BLaER1 treated with 17β-estradiol and CSF1 and Interleukin-3, amounts not matched to agents 10 nM and 100 nM (cell line): ENCODE measurements at regions not wholly inside any gene's neighbourhood (a gene's known extent, or its start where the extent isn't known, plus 50 kb on each side); places are given as distances from the start of the nearest gene placed in this dataset.

Experiments
- H3K27ac ChIP-seq, 11 experiments: shearing (Covaris generic); formaldehyde crosslinking; 2 replicates each; pipeline ENCODE4 v1.8.1; 2022
- H3K27me3 ChIP-seq, 11 experiments: shearing (Covaris generic); formaldehyde crosslinking; 2 replicates each; pipeline ENCODE4 v1.8.1; 2022
- H3K36me3 ChIP-seq, 11 experiments: shearing (Covaris generic); formaldehyde crosslinking; 2 replicates each; pipeline ENCODE4 v1.8.1; 2022
- H3K4me1 ChIP-seq, 10 experiments: shearing (Covaris generic); formaldehyde crosslinking; 2 replicates each; pipeline ENCODE4 v1.8.1; 2022
- H3K4me2 ChIP-seq, 11 experiments: shearing (Covaris generic); formaldehyde crosslinking; 2 replicates each; pipeline ENCODE4 v1.8.1; 2022
- H3K4me3 ChIP-seq, 10 experiments: shearing (Covaris generic); formaldehyde crosslinking; 2 replicates each; pipeline ENCODE4 v1.8.1; 2022
- H3K9ac ChIP-seq, 11 experiments: shearing (Covaris generic); formaldehyde crosslinking; 2 replicates each; pipeline ENCODE4 v1.8.1; 2022
- H3K9me3 ChIP-seq, 11 experiments: shearing (Covaris generic); formaldehyde crosslinking; replicated peaks in 1 of 11; 2 replicates each; pipeline ENCODE4 v1.8.1; 2022
- H4K20me1 ChIP-seq, 11 experiments: shearing (Covaris generic); formaldehyde crosslinking; 2 replicates each; pipeline ENCODE4 v1.8.1; 2022
- Cebpa-rat ChIP-seq, 11 experiments: shearing (Covaris generic); IDR thresholded peaks; 2 replicates each; pipeline ENCODE4 v1.8.1; 2022

DNA sequence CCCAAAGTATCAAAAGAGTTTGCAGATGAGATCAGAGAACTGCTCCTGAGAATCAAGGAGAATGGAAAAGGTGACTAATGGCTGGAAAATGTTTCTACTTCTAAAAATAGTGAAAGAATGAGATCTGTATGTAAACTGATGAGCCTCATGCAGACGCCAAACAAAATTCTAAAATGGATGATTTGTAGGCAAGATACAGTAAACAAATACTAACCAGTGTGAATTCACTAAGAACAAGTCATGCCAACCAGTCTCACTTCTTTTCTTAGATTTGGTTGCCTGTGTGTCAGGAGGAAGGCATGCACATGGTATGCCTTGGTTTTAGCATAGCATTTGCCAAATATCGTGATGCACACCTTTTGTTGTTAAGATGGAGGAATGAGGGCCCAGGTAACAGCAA lies 94.9 kb upstream of the PIK3CG start:
- Histone ChIP-seq H3K27me3 (no peaks in the 10 kb centered on the region), H3K4me3 (no peak overlapping the region), H3K27ac (no peak overlapping the region), H3K4me1 (peaks cover 18 to 31% (median 23%) of the 10 kb centered on the region in 10 experiments), H3K9ac (no peak overlapping the region), H3K9me3 (peaks cover 0 to 10% (median 0%) of the 10 kb centered on the region in 11 experiments; a peak in 8 of 22 replicates), H3K4me2 (no peak overlapping the region), H4K20me1 (no peaks in the 10 kb centered on the region), H3K36me3 (no peaks in the 10 kb centered on the region)
- TF ChIP-seq Cebpa-rat (IDR thresholded peaks at IDR 0.05): no peak

- no peaks in the 10 kb centered on the region for H3K27me3 ChIP-seq
- H4K20me1 ChIP-seq: no peaks in the 10 kb centered on the region
- no peaks in the 10 kb centered on the region for H3K36me3 ChIP-seq
- no peak for TF ChIP-seq Cebpa-rat (IDR thresholded peaks at IDR 0.05)
- H3K9ac ChIP-seq: no peak overlapping the region
- H3K27ac ChIP-seq: no peak overlapping the region
- peaks cover 0 to 22% (median 10%) of the 10 kb centered on the region in 11 experiments; a peak in 16 of 22 replicates for H3K9me3 ChIP-seq
- H3K4me3 ChIP-seq: no peak overlapping the region
- no peak overlapping the region for H3K4me2 ChIP-seq
- H3K4me1 ChIP-seq: peaks cover 10 to 42% (median 12%) of the 10 kb centered on the region in 10 experiments
Observed at GRCh38 chr7:106772655-106773108, 92.4 kb upstream of the PIK3CG start.

DNA sequence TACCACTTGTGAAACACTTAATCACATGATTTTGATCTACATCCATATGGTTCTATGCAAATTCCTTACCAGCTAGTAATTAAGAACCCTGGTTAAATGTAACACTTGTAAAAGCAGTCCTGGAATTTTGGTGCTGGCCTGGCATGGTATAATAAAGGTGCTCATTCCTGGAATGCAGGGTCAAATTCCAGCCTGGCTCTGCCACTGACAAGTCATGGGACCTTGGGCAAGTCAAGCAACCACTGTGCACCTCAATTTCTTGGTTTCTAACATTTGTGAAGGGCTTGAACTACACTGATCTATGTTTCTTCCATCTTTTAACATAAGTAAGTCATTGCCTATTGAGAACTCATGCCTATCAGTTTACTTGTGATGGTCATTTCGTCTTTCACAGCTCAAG lies 91.9 kb upstream of the PIK3CG start:
- Histone ChIP-seq H3K27me3 (no peaks in the 10 kb centered on the region), H4K20me1 (no peaks in the 10 kb centered on the region), H3K9me3 (peaks cover 0 to 22% (median 10%) of the 10 kb centered on the region in 11 experiments; a peak in 16 of 22 replicates), H3K4me2 (no peak overlapping the region), H3K27ac (no peak overlapping the region), H3K9ac (no peak overlapping the region), H3K4me3 (no peak overlapping the region), H3K36me3 (no peaks in the 10 kb centered on the region), H3K4me1 (peaks cover 5 to 42% (median 9%) of the 10 kb centered on the region in 10 experiments; a peak in 18 of 20 replicates)
- no peak for TF ChIP-seq Cebpa-rat (IDR thresholded peaks at IDR 0.05)

- H3K9ac ChIP-seq: no peak overlapping the region
- H3K4me2 ChIP-seq: no peak overlapping the region
- H3K27ac ChIP-seq: no peak overlapping the region
- no peak overlapping the region for H3K4me3 ChIP-seq
- no peaks in the 10 kb centered on the region for H3K27me3 ChIP-seq
- peaks cover 0 to 22% (median 10%) of the 10 kb centered on the region in 11 experiments; a peak in 16 of 22 replicates for H3K9me3 ChIP-seq
- no peaks in the 10 kb centered on the region for H4K20me1 ChIP-seq
- TF ChIP-seq Cebpa-rat (IDR thresholded peaks at IDR 0.05): no peak
- peaks cover under 1 to 42% (median 4%) of the 10 kb centered on the region in 10 experiments; a peak in 17 of 20 replicates for H3K4me1 ChIP-seq
- H3K36me3 ChIP-seq: no peaks in the 10 kb centered on the region
Observed at GRCh38 chr7:106773721-106774120, 91.4 kb upstream of the PIK3CG start.

DNA sequence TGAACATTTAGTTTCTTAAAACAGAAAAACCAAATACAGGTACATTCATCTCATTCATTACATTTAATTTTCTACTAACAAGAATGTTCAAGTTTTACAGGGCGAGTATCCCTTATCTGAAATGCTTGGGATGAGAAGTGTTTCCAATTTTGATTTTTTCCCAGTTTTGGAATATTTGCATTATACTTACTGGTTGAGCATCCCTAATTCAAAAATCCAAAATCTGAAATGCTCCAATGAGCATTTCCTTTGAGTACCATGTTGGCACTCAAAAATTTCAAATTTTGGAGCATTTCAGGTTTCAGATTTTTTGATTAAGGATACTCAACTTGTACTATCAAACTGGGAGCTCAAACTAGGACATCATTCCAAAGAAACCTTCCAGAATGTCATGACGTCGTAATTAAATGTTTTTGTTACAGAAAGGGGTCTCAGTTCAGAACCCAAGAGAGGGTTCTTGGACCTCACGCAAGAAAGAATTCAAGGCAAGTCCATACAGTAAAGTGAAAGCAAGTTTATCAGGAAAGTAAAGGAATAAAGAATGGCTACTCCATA lies 90.8 kb upstream of the PIK3CG start:
- no peak overlapping the region for H3K9ac ChIP-seq
- no peaks in the 10 kb centered on the region for H4K20me1 ChIP-seq
- TF ChIP-seq Cebpa-rat (IDR thresholded peaks at IDR 0.05): no peak
- peaks cover 0 to 22% (median 10%) of the 10 kb centered on the region in 11 experiments; a peak in 16 of 22 replicates for H3K9me3 ChIP-seq
- peaks cover 0 to 43% (median 3%) of the 10 kb centered on the region in 10 experiments; a peak in 11 of 20 replicates for H3K4me1 ChIP-seq
- H3K27ac ChIP-seq: no peak overlapping the region
- no peaks in the 10 kb centered on the region for H3K27me3 ChIP-seq
- H3K4me2 ChIP-seq: 0 out of 22 replicates have a peak overlapping the region, but pooled peaks of 2 of the 11 experiments have one; percentile 1 to 61
- H3K4me3 ChIP-seq: no peak overlapping the region
- H3K36me3 ChIP-seq: no peaks in the 10 kb centered on the region

GRCh38 chr7:106774768-106775551 lies 90.1 kb upstream of the PIK3CG start:
- peak overlapping the region in 2 of 11 experiments; percentile 43 to 52; a peak in 3 of 22 replicates for H3K27ac ChIP-seq

DNA sequence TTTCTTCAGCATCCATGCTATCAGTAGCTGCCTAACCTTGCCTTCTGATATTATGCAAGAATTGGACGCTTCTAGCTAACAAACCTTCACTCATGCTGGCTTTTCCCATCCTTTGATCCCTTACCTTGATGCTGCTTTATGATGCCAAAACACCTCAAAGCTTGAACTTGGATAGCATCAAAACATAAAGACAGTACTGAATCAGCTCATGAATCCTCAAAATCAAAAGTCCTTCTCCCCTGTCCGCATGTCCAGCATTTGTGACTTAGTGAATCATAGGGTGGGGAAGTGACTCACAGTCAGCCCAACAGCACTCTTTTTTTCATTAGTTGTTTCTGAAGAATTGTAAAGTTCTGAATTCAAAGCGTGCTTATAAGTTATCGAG lies 89.5 kb upstream of the PIK3CG start:
- Histone ChIP-seq H3K4me1 (peaks cover 0 to 52% (median 3%) of the 10 kb centered on the region in 10 experiments; a peak in 11 of 20 replicates), H3K27ac (peak overlapping the region in 2 of 11 experiments; percentile 43 to 52; a peak in 4 of 22 replicates), H3K36me3 (no peaks in the 10 kb centered on the region), H3K4me3 (no peak overlapping the region), H3K27me3 (no peaks in the 10 kb centered on the region), H4K20me1 (no peaks in the 10 kb centered on the region), H3K4me2 (peak overlapping the region in 3 of 11 experiments; percentile 52 to 61 (median 60); a peak in 6 of 22 replicates), H3K9ac (peak overlapping the region in 1 of 11 experiments; percentile 9; a peak in 1 of 22 replicates), H3K9me3 (peaks cover 0 to 22% (median 10%) of the 10 kb centered on the region in 11 experiments; a peak in 16 of 22 replicates)
- no peak for TF ChIP-seq Cebpa-rat (IDR thresholded peaks at IDR 0.05)

More at GRCh38 chr7:106774768-106775551, 90.1 kb upstream of the PIK3CG start:
- no peak overlapping the region for H3K4me3 ChIP-seq
- H3K9me3 ChIP-seq: peaks cover 0 to 22% (median 10%) of the 10 kb centered on the region in 11 experiments; a peak in 16 of 22 replicates
- no peak for TF ChIP-seq Cebpa-rat (IDR thresholded peaks at IDR 0.05)
- no peaks in the 10 kb centered on the region for H4K20me1 ChIP-seq
- no peaks in the 10 kb centered on the region for H3K27me3 ChIP-seq
- H3K9ac ChIP-seq: 0 out of 22 replicates have a peak overlapping the region, but pooled peaks of 1 of the 11 experiments have one; percentile 9
- no peaks in the 10 kb centered on the region for H3K36me3 ChIP-seq
- peak overlapping the region in 3 of 11 experiments; percentile 52 to 61 (median 60); a peak in 6 of 22 replicates for H3K4me2 ChIP-seq
- H3K4me1 ChIP-seq: peaks cover 0 to 50% (median 3%) of the 10 kb centered on the region in 10 experiments; a peak in 11 of 20 replicates

DNA sequence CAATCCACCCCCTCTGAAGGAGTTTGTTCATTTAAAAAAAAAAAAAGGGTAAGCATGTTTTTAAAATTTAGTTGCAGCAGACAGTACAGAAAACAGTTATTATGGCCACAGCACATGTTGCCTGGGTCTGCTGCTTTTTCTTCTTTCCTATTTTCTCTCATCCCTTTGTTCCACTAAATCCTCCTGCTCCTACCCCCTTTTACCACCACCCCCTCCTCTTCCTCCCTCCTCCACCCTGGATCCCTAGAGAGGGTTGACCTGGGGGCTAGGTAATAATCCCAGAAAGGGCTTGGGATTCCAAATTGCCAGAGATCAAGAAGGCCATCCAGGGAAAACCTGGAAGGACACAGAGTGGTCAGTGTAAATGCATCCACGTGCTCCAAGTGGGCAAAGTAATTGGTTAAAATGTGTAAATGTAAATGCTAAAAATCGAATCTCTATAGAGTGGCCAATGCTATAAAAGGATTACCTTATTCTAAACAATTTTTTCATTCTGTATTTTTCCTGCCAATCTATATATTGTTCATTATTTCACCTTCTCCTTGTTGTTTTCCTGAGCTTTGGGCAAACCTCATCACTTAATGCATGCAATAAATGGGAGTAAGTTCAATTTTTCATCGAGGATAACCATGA lies 89.0 kb upstream of the PIK3CG start:
- Histone ChIP-seq H3K4me2 (peak overlapping the region in 3 of 11 experiments; percentile 52 to 61 (median 60); a peak in 6 of 22 replicates), H3K9me3 (peaks cover 0 to 22% (median 10%) of the 10 kb centered on the region in 11 experiments; a peak in 16 of 22 replicates), H3K9ac (no peak overlapping the region; a peak in 1 of 22 replicates), H3K4me3 (no peak overlapping the region), H4K20me1 (no peaks in the 10 kb centered on the region), H3K36me3 (no peaks in the 10 kb centered on the region), H3K4me1 (peaks cover 0 to 52% (median 3%) of the 10 kb centered on the region in 10 experiments; a peak in 11 of 20 replicates), H3K27me3 (no peaks in the 10 kb centered on the region), H3K27ac (peak overlapping the region in 2 of 11 experiments; percentile 43 to 52; a peak in 4 of 22 replicates)
- no peak for TF ChIP-seq Cebpa-rat (IDR thresholded peaks at IDR 0.05)
